HG02588 (cell line): ENCODE measurements at regions not wholly inside any gene's neighbourhood (a gene's known extent, or its start where the extent isn't known, plus 50 kb on each side); places are given as distances from the start of the nearest gene placed in this dataset.
"Not testable (repeated sequence)": the region's sequence is repeated elsewhere in the genome, so short reads cannot be mapped to it uniquely, and the experiment has no call there.

Source experiments
- ATAC-seq: cut with Tn5 transposase; IDR thresholded peaks from one replicate; pipeline ENCODE4 v1.9.1; 2021; ENCODE audit warnings: mild to moderate bottlenecking, moderate library complexity; ENCODE audit not compliant: unreplicated experiment

GRCh38 chr4:59689149-59689548 is 1511.0 kb upstream of the ADGRL3 start:
- ATAC-seq, result no peak

- ATAC-seq, result no peak
Measured at GRCh38 chr4:59695355-59696053, 1504.6 kb upstream of the ADGRL3 start.

- ATAC-seq, result no peak
Measured at GRCh38 chr4:59698041-59698440, 1502.1 kb upstream of the ADGRL3 start.

- no peak for ATAC-seq
Measured at GRCh38 chr4:59700651-59701050, 1499.5 kb upstream of the ADGRL3 start.

- ATAC-seq, result no peak
Measured at GRCh38 chr4:59704616-59705015, 1495.5 kb upstream of the ADGRL3 start.

GRCh38 chr4:59712470-59712869 is 1487.7 kb upstream of the ADGRL3 start:
- ATAC-seq, result no peak

GRCh38 chr4:59724286-59724685 is 1475.8 kb upstream of the ADGRL3 start:
- not testable (repeated sequence) for ATAC-seq

GRCh38 chr4:59727745-59728144 is 1472.4 kb upstream of the ADGRL3 start:
- no peak for ATAC-seq

- no peak for ATAC-seq
Measured at GRCh38 chr4:59728496-59728895, 1471.6 kb upstream of the ADGRL3 start.

GRCh38 chr4:59729321-59729720 is 1470.8 kb upstream of the ADGRL3 start:
- no peak for ATAC-seq

GRCh38 chr4:59748433-59748832 is 1451.7 kb upstream of the ADGRL3 start:
- no peak for ATAC-seq

- no peak for ATAC-seq
Measured at GRCh38 chr4:59759082-59759825, 1440.9 kb upstream of the ADGRL3 start.

- ATAC-seq, result no peak
Measured at GRCh38 chr4:59762344-59762743, 1437.8 kb upstream of the ADGRL3 start.

- no peak for ATAC-seq
Measured at GRCh38 chr4:59770601-59771264, 1429.4 kb upstream of the ADGRL3 start.

- no peak for ATAC-seq
Measured at GRCh38 chr4:59772641-59773139, 1427.4 kb upstream of the ADGRL3 start.

- not testable (repeated sequence) for ATAC-seq
Measured at GRCh38 chr4:59780271-59780670, 1419.9 kb upstream of the ADGRL3 start.

GRCh38 chr4:59805176-59805575 is 1395.0 kb upstream of the ADGRL3 start:
- ATAC-seq, result no peak

GRCh38 chr4:59814402-59815010 is 1385.6 kb upstream of the ADGRL3 start:
- ATAC-seq, result peak; percentile 44

- ATAC-seq, result peak; percentile 89
Measured at GRCh38 chr4:59818656-59819055, 1381.5 kb upstream of the ADGRL3 start.

GRCh38 chr4:59823311-59823710 is 1376.8 kb upstream of the ADGRL3 start:
- no peak for ATAC-seq

GRCh38 chr4:59825104-59825503 is 1375.0 kb upstream of the ADGRL3 start:
- no peak for ATAC-seq
